K562 (cell line): ENCODE measurements at regions not wholly inside any gene's neighbourhood (a gene's known extent, or its start where the extent isn't known, plus 50 kb on each side); places are given as distances from the start of the nearest gene placed in this dataset.

Experiments used
- ATAC-seq: fragments of 200-7000 bp; cut with Tn5 transposase; 3 replicates; pipeline ENCODE4 v1.9.1; 2020; ENCODE audit warnings: moderate library complexity
- BruUV-seq: library from RNA; stranded (reverse); fragments of 400-500 nt; replicated peaks from 2 replicates; lab custom pipeline; 2021; lab: Mats Ljungman, UMichigan
- CTCF ChIA-PET: fragments of 300-600 bp; formaldehyde crosslinking; extraction: SDS; loops from one replicate; lab custom pipeline; 2021; ENCODE audit warnings: low intra/inter-chr PET ratio; lab: Yijun Ruan, JAX
- POLR2A ChIA-PET: fragments of 300-600, 350-650 bp; sonication (Branson Sonifier 250); formaldehyde crosslinking; extraction: SDS; loops from one replicate; lab custom pipeline; 2021; ENCODE audit warnings: antibody characterized with exemption, inconsistent platforms; lab: Yijun Ruan, JAX
- DNase-seq, 4 experiments: peaks; one replicate each; pipeline versions ENCODE4 v3.0.0 to v3.0.0-alpha.2; 2011 to 2018; ENCODE audit warnings: low spot score in 3 of 4, mixed read lengths in 3 of 4; ENCODE audit errors: extremely low read depth in 1 of 4
- FAIRE-seq: peaks from 2 replicates; lab custom pipeline; 2011; peaks lifted over from hg19 to GRCh38; lab: Jason Lieb, UNC
- H2AFZ ChIP-seq: 2 replicates; pipeline ENCODE4 v1.6.0; 2011; ENCODE audit warnings: low read depth, low read length, control low read depth, inconsistent platforms
- H3K27ac ChIP-seq: fragments of 200-600 bp; 3 replicates; pipeline ENCODE4 v1.8.0; 2011; ENCODE audit warnings: low read depth, mild to moderate bottlenecking, control low read depth, inconsistent platforms, low read length, moderate library complexity, mixed read lengths; ENCODE audit errors: extremely low read depth
- H3K27me3 ChIP-seq, 2 experiments: fragments of 300-600 bp in 1 of 2; 2 replicates in 1 of 2; 3 replicates in 1 of 2; pipeline versions ENCODE4 v1.6.0 to v1.8.0; 2011; ENCODE audit warnings: inconsistent platforms in 2 of 2, low read length in 2 of 2, mild to moderate bottlenecking in 1 of 2, mixed read lengths in 1 of 2, moderate library complexity in 1 of 2; ENCODE audit not compliant: control insufficient read depth in 2 of 2, insufficient read depth in 2 of 2
- H3K36me3 ChIP-seq: fragments of 300-600 bp; 3 replicates; pipeline ENCODE4 v1.8.0; 2011; ENCODE audit warnings: mild to moderate bottlenecking, low read length, inconsistent platforms; ENCODE audit not compliant: control insufficient read depth, insufficient read depth
- H3K4me1 ChIP-seq, 2 experiments: fragments of 200-600 bp in 1 of 2; replicated peaks in 1 of 2; 2 replicates in 1 of 2; 3 replicates in 1 of 2; pipeline versions ENCODE4 v1.5.1 to v1.8.0; 2011; ENCODE audit warnings: inconsistent platforms in 2 of 2, low read length in 2 of 2, mild to moderate bottlenecking in 1 of 2, mixed read lengths in 1 of 2, moderate library complexity in 1 of 2; ENCODE audit not compliant: control insufficient read depth in 2 of 2, insufficient read depth in 2 of 2
- H3K4me2 ChIP-seq: 2 replicates; pipeline ENCODE4 v1.6.1; 2011; ENCODE audit warnings: low read length, control low read depth, inconsistent platforms, mixed read lengths; ENCODE audit not compliant: insufficient read depth
- H3K4me3 ChIP-seq: fragments of 200-600 bp; sonication (generic), shearing (Covaris generic); 2 replicates; pipeline ENCODE4 v1.5.1; 2016; ENCODE audit warnings: control low read depth, inconsistent platforms
- H3K79me2 ChIP-seq: fragments of 200-600 bp; 3 replicates; pipeline ENCODE4 v1.8.0; 2011; ENCODE audit warnings: low read length, inconsistent platforms; ENCODE audit not compliant: control insufficient read depth, insufficient read depth
- H3K9ac ChIP-seq, 2 experiments: 2 replicates each; pipeline versions ENCODE4 v1.6.0 to v1.6.1; 2011; ENCODE audit warnings: low read depth in 2 of 2, low read length in 2 of 2, control low read depth in 1 of 2, inconsistent platforms in 1 of 2, mild to moderate bottlenecking in 1 of 2, mixed read lengths in 1 of 2; ENCODE audit not compliant: insufficient read depth in 1 of 2
- H3K9me1 ChIP-seq: one replicate; pipeline ENCODE4 v1.6.0; 2011; ENCODE audit warnings: inconsistent platforms, mild to moderate bottlenecking, low read length, moderate library complexity; ENCODE audit not compliant: control insufficient read depth, insufficient read depth
- H3K9me3 ChIP-seq: replicated peaks from 2 replicates; pipeline ENCODE4 v1.5.1; 2011; ENCODE audit warnings: low read depth, low read length, inconsistent platforms; ENCODE audit not compliant: control insufficient read depth, insufficient read depth
- H4K20me1 ChIP-seq: replicated peaks from 2 replicates; pipeline ENCODE4 v1.6.1; 2011; ENCODE audit warnings: low read length, inconsistent platforms, mixed read lengths; ENCODE audit not compliant: control insufficient read depth, insufficient read depth
- CHD4 ChIP-seq: fragments of 200-600 bp; sonication (generic); IDR thresholded peaks from 3 replicates; pipeline ENCODE4 v1.6.1; 2012; ENCODE audit warnings: low read depth, mild to moderate bottlenecking, mixed read lengths, low read length, inconsistent platforms; ENCODE audit not compliant: insufficient read depth, insufficient replicate concordance, poor library complexity, severe bottlenecking
- FOS ChIP-seq: IDR thresholded peaks from 3 replicates; pipeline ENCODE4 v1.6.1; 2011; ENCODE audit not compliant: insufficient read length; ENCODE audit errors: extremely low read depth
- FOXP1 ChIP-seq: sonication (generic); formaldehyde crosslinking; IDR thresholded peaks from 2 replicates; pipeline ENCODE4 v1.8.0; 2022; ENCODE audit warnings: mild to moderate bottlenecking, missing genetic modification reagents
- HIVEP1 ChIP-seq: fragments of 250-450 bp; sonication (Bioruptor Pico); IDR thresholded peaks from 2 replicates; pipeline ENCODE4 v1.4.0; 2020; ENCODE audit warnings: mild to moderate bottlenecking
- KAT8 ChIP-seq: fragments of 450-650 bp; IDR thresholded peaks from 2 replicates; pipeline ENCODE4 v1.6.1; 2016; ENCODE audit warnings: low read depth, mild to moderate bottlenecking
- MAZ ChIP-seq, 2 experiments: fragments of 450-650 bp in 1 of 2; sonication (generic) in 1 of 2; formaldehyde crosslinking; IDR thresholded peaks in 1 of 2; conservative IDR thresholded peaks in 1 of 2; 2 replicates each; pipeline versions ENCODE4 v1.4.0 to v1.5.0; 2020; ENCODE audit warnings: mild to moderate bottlenecking in 1 of 2, missing genetic modification reagents in 1 of 2
- POLR3G ChIP-seq: IDR thresholded peaks from 2 replicates; pipeline ENCODE4 v1.6.1; 2011; ENCODE audit not compliant: insufficient read length, insufficient replicate concordance; ENCODE audit errors: extremely low read depth
- PRPF4 ChIP-seq: fragments of 200-400 bp; formaldehyde crosslinking; IDR thresholded peaks from one replicate; pipeline ENCODE4 v1.6.1; 2017; ENCODE audit warnings: low read length, low read depth, mild to moderate bottlenecking; ENCODE audit not compliant: insufficient read depth, poor library complexity, severe bottlenecking
- SIX5 ChIP-seq, 2 experiments: IDR thresholded peaks; 2 replicates each; pipeline ENCODE4 v1.6.1; 2011; ENCODE audit warnings: low read length in 2 of 2, borderline replicate concordance in 1 of 2, low read depth in 1 of 2, mild to moderate bottlenecking in 1 of 2, moderate library complexity in 1 of 2; ENCODE audit not compliant: insufficient read depth in 1 of 2
- SMARCA5 ChIP-seq: fragments of 450-650 bp; IDR thresholded peaks from 2 replicates; pipeline ENCODE4 v1.6.1; 2016
- ZFX ChIP-seq: sonication (generic); formaldehyde crosslinking; IDR thresholded peaks from 2 replicates; pipeline ENCODE4 v1.8.0; 2022; ENCODE audit warnings: mild to moderate bottlenecking, missing genetic modification reagents, moderate library complexity
- ZNF23 ChIP-seq: fragments of 250-450 bp; sonication (Bioruptor Pico); IDR thresholded peaks from 2 replicates; pipeline ENCODE4 v1.4.0; 2020; ENCODE audit warnings: mild to moderate bottlenecking
- ZNF3 ChIP-seq: fragments of 250-450 bp; sonication (Bioruptor Pico); IDR thresholded peaks from 2 replicates; pipeline ENCODE4 v1.5.0; 2021; ENCODE audit warnings: mild to moderate bottlenecking, moderate library complexity
- ZNF311 ChIP-seq: fragments of 250-450 bp; sonication (Bioruptor Pico); IDR thresholded peaks from 2 replicates; pipeline ENCODE4 v1.4.0; 2020; ENCODE audit warnings: mild to moderate bottlenecking, moderate library complexity
- ZNF830 ChIP-seq: fragments of 250-450 bp; sonication (Bioruptor Pico); IDR thresholded peaks from 2 replicates; pipeline ENCODE4 v1.5.0; 2021; ENCODE audit warnings: mild to moderate bottlenecking
- WGBS: fragments of 100-300 bp; shearing (Covaris generic); methylation state at CpG from one replicate; pipeline ENCODE4 v1.1.6; 2016; ENCODE audit warnings: low coverage, mixed read lengths; ENCODE audit not compliant: insufficient coverage; ENCODE audit errors: missing lambda C conversion rate; 5-methylcytosine and 5-hydroxymethylcytosine counted together
- in situ Hi-C: fragments of 300-500 bp; cut with MboI; formaldehyde crosslinking; loops from 4 replicates; pipeline ENCODE4 v1.15.0; 2018; ENCODE audit warnings: inconsistent platforms, mixed read lengths
- intact Hi-C: fragments of 100-400 bp; cut with micrococcal nuclease; formaldehyde crosslinking; loops from 2 replicates; pipeline ENCODE4 v1.14.2; 2022
- TF ChIP-seq, protein P1 (sequence below), 2 experiments: fragments of 450-650 bp in 1 of 2; sonication (generic) in 1 of 2; formaldehyde crosslinking in 1 of 2; IDR thresholded peaks; 2 replicates each; pipeline versions ENCODE4 v1.7.1 to v1.9.0; 2016 to 2022; ENCODE audit warnings: inconsistent platforms in 1 of 2, mild to moderate bottlenecking in 1 of 2, missing genetic modification reagents in 1 of 2

DNA sequence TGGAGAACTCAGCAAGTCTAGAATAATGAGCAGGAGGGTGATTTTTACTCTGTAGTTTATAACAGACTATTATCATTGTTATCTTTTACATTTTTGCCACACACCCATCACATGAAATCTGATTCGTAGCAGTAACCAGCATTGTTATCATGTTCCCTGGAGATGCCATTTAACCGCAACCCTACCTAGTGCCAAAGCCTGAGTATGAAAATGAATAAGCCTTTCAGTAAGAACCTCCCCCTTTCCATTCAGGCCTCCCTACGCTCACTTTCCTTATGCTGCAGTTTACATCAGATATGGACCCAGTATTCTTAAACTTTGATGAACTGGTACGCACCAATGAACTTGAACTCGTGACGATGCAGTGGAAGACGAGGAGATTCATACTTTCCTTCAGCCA lies 158.7 kb upstream of the SPRED1 start:
- Histone ChIP-seq H3K79me2 (no peaks in the 10 kb centered on the region), H3K9ac (no peak overlapping the region), H3K9me1 (no peaks in the 10 kb centered on the region), H3K36me3 (no peaks in the 10 kb centered on the region), H3K27me3 (no peaks in the 10 kb centered on the region), H3K4me1 (no peaks in the 10 kb centered on the region), H4K20me1 (no peaks in the 10 kb centered on the region), H3K27ac (no peak overlapping the region), H2AFZ (no peak overlapping the region), H3K4me3 (no peak overlapping the region), H3K9me3 (no peaks in the 10 kb centered on the region), H3K4me2 (no peak overlapping the region)
- ChIA-PET CTCF (no interaction called here), POLR2A (no interaction called here)
- DNase-seq: no peak
- 2% methylated on average over 7 of the region's 7 CpGs for WGBS
- no peak for FAIRE-seq
- intact Hi-C loops (no loop called here), in situ Hi-C loops (no loop called here)
- BruUV-seq: no TSS peak
- ATAC-seq: no peak
- TF ChIP-seq ZFX (CRISPR knock-in tag) (no peak), FOS (no peak), HIVEP1 (CRISPR knock-in tag) (no peak), ZNF3 (no peak), SIX5 (IDR thresholded peaks at IDR 0.05; ENCODE audit: borderline replicate concordance in 1 of 2, insufficient read depth in 1 of 2, low read depth in 1 of 2, low read length in 2 of 2) (no peak), KAT8 (no peak), ZNF23 (CRISPR knock-in tag) (no peak), ZNF830 (CRISPR knock-in tag) (no peak), MAZ (CRISPR knock-in tag; conservative IDR thresholded peaks at IDR 0.05 in 1 of 2, IDR thresholded peaks at IDR 0.05 in 1 of 2) (no peak), PRPF4 (no peak), ZNF311 (no peak), SMARCA5 (no peak), POLR3G (no peak), CHD4 (no peak), FOXP1 (CRISPR knock-in tag) (no peak)
- TF ChIP-seq, protein P1, sequence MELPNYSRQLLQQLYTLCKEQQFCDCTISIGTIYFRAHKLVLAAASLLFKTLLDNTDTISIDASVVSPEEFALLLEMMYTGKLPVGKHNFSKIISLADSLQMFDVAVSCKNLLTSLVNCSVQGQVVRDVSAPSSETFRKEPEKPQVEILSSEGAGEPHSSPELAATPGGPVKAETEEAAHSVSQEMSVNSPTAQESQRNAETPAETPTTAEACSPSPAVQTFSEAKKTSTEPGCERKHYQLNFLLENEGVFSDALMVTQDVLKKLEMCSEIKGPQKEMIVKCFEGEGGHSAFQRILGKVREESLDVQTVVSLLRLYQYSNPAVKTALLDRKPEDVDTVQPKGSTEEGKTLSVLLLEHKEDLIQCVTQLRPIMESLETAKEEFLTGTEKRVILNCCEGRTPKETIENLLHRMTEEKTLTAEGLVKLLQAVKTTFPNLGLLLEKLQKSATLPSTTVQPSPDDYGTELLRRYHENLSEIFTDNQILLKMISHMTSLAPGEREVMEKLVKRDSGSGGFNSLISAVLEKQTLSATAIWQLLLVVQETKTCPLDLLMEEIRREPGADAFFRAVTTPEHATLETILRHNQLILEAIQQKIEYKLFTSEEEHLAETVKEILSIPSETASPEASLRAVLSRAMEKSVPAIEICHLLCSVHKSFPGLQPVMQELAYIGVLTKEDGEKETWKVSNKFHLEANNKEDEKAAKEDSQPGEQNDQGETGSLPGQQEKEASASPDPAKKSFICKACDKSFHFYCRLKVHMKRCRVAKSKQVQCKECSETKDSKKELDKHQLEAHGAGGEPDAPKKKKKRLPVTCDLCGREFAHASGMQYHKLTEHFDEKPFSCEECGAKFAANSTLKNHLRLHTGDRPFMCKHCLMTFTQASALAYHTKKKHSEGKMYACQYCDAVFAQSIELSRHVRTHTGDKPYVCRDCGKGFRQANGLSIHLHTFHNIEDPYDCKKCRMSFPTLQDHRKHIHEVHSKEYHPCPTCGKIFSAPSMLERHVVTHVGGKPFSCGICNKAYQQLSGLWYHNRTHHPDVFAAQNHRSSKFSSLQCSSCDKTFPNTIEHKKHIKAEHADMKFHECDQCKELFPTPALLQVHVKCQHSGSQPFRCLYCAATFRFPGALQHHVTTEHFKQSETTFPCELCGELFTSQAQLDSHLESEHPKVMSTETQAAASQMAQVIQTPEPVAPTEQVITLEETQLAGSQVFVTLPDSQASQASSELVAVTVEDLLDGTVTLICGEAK (IDR thresholded peaks at IDR 0.05): no peak
- TF ChIP-seq, protein P1 (CRISPR knock-in tag; IDR thresholded peaks at IDR 0.05): no peak
